DMS53 treated with DMSO at 0.1 percent for 48 hours (cell line): ENCODE measurements at regions not wholly inside any gene's neighbourhood (a gene's known extent, or its start where the extent isn't known, plus 50 kb on each side); places are given as distances from the start of the nearest gene placed in this dataset.
"Not testable (repeated sequence)": the region's sequence is repeated elsewhere in the genome, so short reads cannot be mapped to it uniquely, and the experiment has no call there.

ENCODE experiments used
- DNase-seq: peaks from one replicate; lab custom pipeline; 2025; ENCODE audit not compliant: unreplicated experiment; lab: John Stamatoyannopoulos, UW

DNA sequence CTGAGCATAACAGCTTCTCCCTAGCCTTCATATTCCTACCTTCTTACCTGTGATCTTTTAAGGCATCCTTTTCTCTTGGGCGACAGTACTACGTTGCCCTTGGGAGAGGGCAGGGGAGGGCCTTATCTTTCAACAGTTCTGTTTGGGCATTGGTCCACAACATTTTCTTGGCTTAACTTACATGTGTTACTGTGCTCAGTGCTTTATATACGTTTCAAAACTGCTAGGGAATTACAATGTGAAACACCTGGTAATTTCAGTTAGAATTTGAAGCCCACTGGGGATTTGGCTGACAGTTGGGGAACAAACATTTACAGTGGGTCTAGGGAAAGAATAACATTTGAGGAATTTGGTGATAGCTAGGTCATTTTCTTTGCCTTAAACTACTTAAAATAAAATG, 667.1 kb downstream of the PRIM2 start:
- not testable (repeated sequence) for DNase-seq

DNA sequence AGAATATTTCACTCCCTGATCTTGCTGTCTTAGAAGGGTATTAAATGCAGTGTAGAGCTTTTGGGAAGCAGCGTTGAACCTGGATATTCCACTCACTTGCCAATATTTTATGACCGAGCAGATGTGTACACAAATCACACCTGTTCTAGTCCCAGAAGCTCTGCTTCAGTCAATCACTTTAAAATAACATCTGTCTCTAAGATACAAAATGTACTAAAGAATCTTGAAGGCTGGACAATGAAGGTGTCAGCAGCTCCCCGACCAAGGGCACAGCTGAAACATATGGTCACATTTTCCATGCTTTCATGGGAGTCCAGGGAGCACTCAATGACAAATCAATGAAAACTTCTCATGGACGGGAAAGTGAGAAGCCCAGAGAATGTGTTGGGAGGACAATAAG, 668.3 kb downstream of the PRIM2 start:
- peak; percentile 22 for DNase-seq

DNA sequence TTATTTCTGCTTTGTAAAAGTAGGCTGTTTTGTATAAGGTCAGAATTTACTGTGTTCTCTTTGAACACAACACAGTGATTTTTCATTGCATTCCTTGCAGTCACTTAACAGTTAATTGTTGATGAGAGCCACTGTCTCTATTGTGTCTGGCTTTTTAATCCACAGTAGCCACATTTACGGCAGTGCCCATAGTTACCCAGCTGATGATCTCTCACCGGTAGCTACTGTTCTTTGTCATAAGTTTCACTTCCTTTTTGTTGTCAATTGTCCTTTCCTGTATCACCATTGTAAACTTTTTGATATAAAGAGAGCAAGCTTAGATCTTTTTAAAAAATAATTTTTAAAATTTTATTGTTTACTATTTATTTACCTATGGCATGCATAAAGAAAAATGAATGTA, 669.2 kb downstream of the PRIM2 start:
- not testable (repeated sequence) for DNase-seq

DNA sequence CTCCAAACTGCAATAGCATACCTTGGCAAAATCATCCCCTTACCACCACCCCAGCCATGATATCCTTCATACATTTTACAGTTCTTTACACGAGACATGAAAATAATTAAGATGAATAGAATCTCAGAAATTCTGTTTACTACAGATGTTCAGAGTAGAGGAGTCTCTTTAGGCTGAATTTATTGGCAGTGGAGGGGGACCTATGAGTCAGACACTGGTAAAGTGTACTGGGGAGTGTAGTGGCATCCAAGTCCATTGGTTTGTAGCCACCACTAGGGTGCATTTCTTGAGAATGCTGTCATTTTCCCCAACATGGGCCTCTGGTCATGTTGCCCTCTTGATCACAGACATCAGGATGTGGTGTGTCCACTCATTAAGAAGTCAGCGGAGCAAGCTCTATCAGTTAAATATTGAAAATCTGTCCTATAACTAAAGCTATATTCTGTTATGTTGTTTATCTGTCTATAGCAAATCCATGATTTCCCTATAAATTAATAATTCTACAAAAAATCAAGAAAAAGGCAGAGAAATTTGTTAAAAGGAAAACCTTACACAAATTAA, 672.2 kb downstream of the PRIM2 start:
- DNase-seq = not testable (repeated sequence)

DNA sequence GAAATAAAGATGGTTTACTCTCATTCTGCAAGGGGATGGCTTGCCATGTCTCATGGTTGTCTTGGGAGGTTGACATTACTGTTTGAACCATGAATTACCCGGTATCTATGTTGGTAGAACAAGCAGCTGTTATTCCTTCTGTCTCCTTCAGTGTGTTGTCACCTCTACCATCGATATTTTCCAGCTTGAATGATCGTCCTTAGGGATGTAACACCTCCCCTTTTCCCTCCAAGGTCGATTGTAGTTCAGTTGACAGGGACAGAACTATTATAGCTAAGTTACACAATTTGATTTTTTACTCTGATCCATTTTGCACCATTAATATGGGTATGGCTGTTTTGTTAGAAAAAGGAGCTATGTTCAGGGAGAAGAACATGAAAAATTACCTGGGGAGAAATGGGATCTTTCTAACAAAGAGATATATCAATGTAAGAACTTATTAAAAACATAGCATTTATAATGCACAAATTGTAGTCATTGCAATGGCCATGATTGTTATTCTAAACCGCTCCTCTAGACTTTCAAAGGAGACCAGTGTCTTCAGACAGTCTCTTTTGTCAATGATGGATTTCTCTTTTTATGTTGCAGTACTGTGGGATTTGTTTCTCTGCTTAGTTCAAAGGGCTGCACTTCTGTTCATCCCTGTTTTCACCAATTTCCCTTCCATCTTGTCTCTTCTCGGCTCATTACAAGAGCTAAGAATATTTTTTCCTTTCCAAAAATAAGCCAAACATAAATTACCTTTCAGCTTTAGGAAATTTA, 681.6 kb downstream of the PRIM2 start:
- not testable (repeated sequence) for DNase-seq

DNA sequence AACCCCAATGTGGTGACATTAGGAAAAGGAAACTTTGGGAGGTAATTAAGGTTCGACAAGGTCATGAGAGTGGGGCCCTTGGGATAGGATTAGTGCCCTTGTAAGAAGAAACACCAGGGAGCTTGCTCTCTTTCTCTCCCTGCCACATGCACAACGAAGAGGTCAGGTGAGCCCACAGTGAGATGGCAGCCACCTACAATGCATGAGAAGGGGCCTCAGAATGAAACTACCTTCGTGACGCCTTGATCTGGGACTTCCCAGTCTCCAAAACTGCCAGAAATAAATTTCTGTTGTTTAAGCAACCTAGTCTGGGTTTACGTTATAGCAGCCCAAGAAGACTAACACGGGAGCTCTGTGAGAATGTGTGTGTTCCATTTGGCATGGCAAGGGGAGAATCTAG, 682.8 kb downstream of the PRIM2 start:
- DNase-seq = not testable (repeated sequence)

DNA sequence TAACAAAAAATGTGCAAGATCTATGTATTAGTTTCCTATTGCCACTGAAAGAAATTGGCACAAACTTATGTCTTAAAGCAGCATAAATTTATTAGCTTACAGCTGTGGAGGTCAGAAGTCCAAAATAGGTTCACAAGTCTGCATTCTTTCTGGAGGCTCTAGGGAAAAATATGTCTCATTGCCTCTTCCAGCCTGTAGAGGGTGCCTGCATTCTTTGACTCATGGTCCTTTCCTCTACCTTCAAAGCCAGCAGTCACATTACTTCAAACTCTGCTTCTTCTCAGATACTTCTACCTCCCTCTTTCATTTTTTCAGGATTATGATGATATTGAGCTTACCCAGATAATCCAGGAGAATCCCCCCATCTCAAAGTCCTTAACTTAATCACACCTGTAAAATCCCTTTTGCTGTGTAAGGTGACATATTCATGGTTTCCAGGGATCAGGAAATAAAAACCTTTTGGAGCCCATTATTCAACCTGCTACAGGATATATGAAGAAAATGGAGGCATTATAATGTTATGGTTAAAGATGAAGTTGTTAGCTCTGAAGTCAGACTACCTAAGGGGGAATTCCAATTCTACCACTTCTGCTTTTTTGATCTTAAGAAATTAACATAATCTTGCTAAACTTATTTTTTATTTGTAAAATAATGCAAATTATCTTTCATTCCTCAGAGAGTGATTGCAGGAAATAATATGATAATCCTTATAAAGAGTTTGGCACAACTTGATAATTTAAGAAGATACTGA, 686.2 kb downstream of the PRIM2 start:
- DNase-seq = peak; percentile 43

DNA sequence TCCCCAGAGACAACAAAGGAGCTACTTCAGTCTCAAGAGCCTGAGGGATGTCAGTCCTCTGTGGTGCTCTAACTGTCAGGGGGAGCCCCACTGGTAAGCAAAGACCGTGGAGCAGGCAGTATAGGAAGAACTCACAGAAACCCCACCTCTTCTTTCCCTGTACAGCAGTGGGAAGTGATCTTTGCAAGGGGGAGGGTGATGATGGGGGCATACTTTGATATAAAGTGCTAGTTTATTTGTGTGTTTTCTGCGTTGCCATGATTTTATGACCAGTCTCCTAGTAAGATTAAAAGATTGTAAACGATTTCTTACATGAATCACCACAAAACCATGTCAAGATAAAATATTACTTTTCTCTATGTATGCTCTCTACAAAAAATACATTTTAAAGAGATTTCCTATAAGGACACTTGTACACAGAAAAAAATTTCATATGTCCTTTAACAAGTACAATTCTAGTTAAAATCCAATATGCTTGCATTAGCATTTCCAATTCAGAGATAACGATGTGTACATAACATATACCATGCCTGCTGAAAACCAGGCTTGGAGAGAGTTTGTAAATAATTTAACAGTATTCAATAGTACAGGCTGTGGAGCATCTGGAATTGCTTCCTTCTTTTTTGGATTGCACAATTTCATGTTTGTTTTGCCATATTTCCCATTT, 690.0 kb downstream of the PRIM2 start:
- not testable (repeated sequence) for DNase-seq

DNA sequence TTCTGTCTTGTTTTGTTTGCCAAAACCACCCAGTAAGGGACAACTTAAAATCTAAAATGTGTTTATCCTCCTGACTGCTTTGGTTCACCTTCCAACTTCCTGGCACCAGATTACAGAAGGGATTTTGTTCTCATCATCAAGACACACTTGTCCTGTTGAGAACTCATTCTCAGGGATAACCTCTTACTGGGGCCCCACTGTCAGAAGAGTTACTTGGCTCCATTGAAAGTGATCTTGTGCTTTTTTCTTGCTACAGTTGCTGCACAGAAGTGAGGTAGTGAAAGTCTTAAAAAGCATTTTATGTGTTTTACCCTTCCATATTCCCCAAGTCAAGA, 690.5 kb downstream of the PRIM2 start:
- DNase-seq = not testable (repeated sequence)

DNA sequence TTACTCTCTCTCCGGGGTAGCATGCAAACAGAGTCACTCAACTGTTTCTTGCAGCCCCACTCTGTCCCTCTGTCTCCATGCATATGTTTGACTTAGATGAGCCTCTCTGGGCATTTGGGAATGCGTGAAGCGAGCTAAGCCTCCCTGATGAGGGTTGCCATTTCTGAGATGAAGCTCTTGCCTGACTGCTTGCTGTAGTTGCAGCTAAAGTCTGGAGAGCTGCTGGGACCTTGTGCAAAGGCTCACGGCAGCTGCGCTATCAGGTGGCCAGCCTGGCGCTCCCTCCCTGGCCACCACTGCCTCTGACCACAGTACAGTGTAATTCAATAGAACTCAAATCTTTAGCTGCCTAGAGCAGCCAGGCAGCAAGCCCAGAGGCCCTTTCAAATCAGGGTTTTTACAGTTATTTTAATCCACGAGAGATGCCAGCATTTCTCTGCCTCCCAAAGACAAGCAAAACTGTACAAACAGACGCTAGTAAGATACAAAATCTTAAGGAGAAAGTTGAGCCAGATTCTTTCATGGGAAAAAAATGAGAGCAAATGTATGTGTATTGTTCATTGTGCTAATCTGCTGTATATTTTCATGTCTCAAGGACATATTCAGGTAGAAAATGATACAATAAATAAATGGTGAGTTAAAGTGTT, 694.6 kb downstream of the PRIM2 start:
- DNase-seq = not testable (repeated sequence)

DNA sequence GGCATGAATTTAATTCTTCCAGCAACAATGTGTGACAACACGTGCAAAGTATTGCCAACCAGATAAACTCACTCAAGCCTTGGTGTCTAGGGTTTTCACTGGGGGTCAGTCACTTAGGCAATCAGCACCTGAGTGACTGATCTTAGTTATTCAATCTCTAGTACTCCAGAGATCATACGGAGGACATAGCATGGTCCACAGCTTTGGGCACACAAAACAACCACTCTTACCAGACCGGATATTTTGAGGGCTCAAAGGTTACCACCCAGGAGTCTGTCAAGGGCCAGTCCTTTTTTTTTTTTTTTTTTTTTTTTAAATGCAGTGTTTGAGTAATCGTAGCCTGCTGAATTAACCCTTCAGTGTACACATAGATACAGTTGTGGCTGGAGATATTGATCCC, 699.2 kb downstream of the PRIM2 start:
- DNase-seq = peak; percentile 21

DNA sequence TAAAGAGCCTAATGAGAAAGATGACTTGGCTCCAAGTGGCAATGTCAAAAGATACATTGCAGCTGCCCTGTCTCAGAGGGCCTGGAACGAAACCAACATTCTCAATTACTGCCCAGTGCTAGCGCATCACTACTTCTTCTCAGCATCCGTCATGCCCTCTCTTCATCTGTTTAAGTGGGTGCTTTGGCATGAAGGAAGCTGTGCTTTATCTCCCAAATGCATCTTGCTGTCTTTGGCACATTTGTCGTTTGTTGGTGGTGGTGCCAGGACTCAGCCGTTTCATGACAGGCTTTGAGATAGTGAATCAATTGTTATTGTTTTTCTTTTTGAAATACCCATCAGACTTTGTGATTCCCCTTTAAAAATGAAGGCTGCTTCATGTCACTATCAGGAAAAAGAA, 710.8 kb downstream of the PRIM2 start:
- not testable (repeated sequence) for DNase-seq

DNA sequence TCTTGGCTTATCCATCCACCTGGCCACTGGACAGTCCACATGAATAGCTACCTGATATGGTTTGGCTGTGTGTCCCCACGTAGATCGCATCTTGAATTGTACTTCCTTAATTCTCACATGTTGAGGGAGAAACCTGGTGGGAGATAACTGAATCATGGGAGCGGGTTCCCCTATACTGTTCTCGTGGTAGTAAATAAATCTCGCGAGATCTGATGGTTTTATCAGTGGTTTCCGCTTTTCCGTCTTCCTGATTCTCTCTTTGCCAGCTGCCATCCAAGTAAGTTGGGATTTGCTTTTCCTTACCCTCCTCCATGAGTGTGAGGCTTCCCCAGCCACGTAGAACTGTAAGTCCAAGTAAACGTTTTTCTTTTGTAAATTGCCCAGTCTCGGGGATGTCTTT, 720.8 kb downstream of the PRIM2 start:
- not testable (repeated sequence) for DNase-seq

DNA sequence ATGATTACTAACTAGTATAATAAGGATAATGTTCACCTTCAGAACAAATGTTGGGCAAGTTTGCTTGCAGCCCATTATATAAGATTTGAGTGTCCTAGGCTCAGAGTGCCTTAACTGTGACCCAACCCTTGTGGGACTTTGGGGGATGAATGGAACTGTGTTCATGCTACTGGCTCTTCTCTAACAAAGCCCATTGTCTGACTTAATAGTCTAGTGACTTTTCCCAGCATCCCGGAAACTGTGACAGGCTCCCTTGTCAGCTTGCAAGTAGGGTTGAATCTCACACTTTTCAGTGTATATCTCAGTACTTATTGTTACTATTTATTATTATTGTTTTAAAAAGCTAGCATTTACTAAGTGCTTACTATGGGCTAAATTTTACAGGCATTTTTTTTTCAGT, 729.2 kb downstream of the PRIM2 start:
- not testable (repeated sequence) for DNase-seq

DNA sequence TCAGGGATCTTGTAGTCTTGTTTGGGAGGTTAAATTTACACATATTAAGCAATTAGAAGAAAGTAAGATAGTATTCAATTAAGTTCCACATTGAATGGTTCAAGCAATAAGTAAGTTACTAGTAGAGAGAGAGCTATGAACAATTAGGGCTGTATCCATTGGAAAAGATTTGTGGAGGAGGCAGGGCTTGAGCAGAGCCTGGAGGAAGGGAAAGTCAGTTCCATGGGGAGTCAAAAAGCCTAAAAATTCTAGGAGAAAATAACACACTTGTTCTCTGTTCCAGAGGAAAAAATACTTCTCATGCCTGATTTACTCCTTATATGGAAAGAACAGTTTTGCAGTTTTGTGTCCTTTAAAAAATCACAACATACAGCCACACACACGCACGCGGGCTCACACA, 730.0 kb downstream of the PRIM2 start:
- DNase-seq = not testable (repeated sequence)

DNA sequence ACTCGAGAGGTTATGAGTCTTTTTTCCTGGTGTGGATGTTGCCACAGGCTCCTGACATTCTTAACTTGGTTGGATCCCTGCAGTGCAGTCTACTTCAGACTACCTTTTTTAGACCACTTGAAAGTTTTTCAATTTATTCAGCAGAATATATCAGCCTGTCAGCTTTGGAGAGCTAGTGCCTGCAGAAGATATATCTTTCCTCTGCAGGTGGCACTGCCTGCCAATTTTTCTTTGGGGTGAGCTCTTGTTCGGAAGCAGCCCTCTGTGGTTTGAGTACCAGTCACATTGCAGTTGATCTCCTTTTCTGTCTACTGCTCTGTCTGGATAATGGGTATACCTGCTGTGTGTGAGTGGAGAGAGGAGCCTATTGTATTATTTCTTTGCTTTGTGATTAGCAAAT, 730.4 kb downstream of the PRIM2 start:
- DNase-seq = not testable (repeated sequence)

DNA sequence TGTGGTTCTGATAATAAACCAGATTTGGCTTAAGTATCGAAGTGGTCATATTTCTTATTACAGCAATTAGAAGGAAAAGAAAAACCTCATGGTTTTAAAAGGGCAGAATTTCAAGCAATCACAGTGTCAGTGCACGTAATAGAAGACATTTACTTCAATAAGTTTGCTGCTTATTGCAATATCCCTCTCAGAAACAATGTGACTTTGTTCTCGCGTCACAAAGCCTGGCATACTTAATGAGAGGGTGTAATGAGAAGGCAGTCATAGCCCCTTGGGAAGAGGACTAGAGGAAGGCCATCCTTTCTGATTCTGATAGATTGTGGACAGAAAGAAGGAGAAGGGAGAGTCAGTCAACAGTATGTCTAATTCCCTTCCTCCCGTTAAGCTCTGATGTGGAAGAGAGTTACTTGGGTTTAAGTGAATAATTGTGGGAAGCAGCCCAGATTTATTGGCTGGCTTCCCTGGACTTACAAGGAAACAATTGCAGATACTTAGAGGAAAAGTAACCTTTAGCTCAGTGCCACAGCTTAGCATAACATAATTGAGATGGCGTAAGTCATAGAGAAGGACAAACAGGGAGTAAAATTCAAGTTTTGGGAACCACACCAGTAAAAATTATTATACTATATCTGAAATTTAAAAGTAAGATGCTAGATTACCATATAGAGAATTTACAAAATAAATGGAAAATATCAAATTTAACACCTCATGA, 738.2 kb downstream of the PRIM2 start:
- DNase-seq = not testable (repeated sequence)

DNA sequence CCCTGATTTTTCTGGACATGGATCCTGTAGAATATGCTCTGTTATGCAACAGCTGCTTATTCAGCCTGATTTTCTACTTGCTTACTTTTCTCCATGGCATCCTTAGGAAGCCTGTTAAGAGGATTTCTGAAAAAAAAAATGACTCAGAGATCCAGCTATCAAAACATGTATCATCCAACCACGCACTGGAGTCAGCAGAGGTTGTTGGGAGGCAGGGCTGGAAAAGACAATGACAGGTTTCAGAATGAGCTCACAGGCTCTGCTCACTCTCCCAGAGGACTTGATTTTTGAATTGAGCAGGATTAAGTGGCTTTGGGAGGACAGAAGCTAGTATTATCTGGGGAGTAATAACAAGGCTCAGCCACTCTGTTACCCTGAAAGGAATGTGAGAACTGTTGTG, 742.3 kb downstream of the PRIM2 start:
- not testable (repeated sequence) for DNase-seq

DNA sequence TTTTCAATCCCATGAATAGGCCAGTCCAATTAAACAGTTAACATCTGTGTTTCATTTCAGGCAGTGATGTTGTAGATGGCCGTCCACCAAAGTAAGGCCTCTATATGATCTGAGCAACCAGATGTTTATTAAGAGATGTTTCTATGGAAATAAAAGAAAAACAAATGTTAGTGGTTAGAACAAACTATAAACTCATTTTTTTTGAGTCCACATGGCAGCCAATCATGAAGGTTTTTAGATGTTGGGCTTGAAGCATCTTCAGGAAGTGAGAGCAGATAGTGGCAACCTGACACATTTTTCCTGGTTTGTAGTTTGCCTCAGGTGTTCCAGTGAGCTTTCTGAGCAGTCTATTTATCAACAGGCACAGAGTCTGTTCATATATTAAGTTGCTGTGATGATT, 746.1 kb downstream of the PRIM2 start:
- not testable (repeated sequence) for DNase-seq

DNA sequence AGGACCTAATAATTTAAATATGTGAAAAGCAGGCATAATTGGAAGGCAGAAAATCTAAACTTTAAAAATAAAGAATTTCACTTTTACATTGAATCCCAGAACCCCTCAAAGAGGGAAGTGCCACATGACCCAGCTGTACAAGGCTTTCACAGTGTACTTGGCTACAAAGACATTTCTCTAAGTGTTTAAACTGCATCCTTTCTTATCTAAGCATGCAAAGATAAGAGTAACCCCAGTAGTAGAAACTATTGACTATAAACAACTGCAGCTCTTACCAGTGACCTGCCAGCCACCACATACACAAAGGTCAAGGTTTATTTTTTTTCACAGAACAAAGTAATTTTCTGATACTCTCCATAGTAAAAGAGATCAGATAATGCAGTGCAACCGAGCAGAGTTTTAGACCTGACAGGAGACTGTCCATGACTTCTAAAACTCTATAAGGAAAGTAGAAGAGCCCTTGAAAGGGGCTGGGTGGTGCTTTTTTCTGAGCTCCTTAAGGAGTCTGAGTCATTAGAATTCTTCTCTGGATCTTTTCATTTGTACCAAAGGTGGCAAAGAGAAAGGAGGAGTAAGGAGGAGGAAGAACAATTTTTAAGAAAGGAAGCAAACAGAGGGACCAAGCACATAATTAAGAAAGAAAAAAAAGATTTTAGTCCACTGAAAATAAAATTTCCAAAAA, 750.6 kb downstream of the PRIM2 start:
- DNase-seq = not testable (repeated sequence)
